BE2C (cell line): ENCODE measurements at regions not wholly inside any gene's neighbourhood (a gene's known extent, or its start where the extent isn't known, plus 50 kb on each side); places are given as distances from the start of the nearest gene placed in this dataset.

Experiments
- DNase-seq: peaks from one replicate; pipeline ENCODE4 v3.0.0-alpha.2; 2020
- H3K27me3 ChIP-seq: fragments of 250-450 bp; sonication (Bioruptor Pico); 2 replicates; pipeline ENCODE4 v1.5.1; 2020; ENCODE audit warnings: mild to moderate bottlenecking
- H3K36me3 ChIP-seq: fragments of 250-450 bp; sonication (Bioruptor Pico); 2 replicates; pipeline ENCODE4 v1.5.1; 2020; ENCODE audit warnings: mild to moderate bottlenecking
- H3K4me1 ChIP-seq: fragments of 250-450 bp; sonication (Bioruptor Pico); 2 replicates; pipeline ENCODE4 v1.5.1; 2020
- H3K4me3 ChIP-seq: 2 replicates; pipeline ENCODE4 v1.5.1; 2011; ENCODE audit warnings: low read depth, low read length
- H3K9me3 ChIP-seq: fragments of 250-450 bp; sonication (Bioruptor Pico); 2 replicates; pipeline ENCODE4 v1.5.1; 2020
- TF ChIP-seq, protein P1 (sequence below): IDR thresholded peaks from 2 replicates; pipeline ENCODE4 v1.5.1; 2012; ENCODE audit warnings: mild to moderate bottlenecking, low read depth, low read length

DNA sequence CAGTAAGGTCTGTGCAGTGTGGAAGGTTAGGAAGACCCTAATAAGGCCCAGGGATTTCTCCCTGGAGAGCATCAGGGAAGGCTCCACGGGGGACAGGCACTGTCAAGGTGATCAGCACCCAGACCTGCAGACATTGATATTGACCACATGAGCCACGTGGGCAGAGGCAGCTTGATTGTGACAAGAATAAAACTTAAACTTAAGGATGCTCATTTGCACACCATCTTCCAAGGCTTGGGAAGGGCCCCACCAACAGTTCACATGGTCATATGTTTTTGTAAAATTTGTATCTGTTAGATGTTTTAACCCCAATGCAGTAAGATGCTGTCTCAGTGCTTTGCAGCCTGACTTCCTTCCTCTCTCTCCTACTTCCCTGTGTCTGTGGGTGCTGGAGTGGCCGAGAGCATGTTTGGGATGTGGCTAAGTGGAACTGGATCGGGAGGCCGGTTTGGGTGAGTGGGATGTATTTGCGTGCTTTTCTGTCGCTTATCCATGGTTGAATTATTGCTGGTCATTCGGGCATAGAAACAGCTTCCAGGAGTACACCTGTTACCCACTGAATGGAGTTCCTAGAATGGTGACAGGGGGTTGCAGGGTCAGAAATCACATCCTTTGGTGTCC is 49.8 kb upstream of the OLIG2 start:
- no peak overlapping the region for H3K4me3 ChIP-seq
- TF ChIP-seq, protein P1, sequence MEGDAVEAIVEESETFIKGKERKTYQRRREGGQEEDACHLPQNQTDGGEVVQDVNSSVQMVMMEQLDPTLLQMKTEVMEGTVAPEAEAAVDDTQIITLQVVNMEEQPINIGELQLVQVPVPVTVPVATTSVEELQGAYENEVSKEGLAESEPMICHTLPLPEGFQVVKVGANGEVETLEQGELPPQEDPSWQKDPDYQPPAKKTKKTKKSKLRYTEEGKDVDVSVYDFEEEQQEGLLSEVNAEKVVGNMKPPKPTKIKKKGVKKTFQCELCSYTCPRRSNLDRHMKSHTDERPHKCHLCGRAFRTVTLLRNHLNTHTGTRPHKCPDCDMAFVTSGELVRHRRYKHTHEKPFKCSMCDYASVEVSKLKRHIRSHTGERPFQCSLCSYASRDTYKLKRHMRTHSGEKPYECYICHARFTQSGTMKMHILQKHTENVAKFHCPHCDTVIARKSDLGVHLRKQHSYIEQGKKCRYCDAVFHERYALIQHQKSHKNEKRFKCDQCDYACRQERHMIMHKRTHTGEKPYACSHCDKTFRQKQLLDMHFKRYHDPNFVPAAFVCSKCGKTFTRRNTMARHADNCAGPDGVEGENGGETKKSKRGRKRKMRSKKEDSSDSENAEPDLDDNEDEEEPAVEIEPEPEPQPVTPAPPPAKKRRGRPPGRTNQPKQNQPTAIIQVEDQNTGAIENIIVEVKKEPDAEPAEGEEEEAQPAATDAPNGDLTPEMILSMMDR: no peak
- H3K9me3 ChIP-seq: no peaks in the 10 kb centered on the region
- no peaks in the 10 kb centered on the region for H3K4me1 ChIP-seq
- H3K36me3 ChIP-seq: no peaks in the 10 kb centered on the region
- DNase-seq: no peak
- peaks cover 67% of the 10 kb centered on the region for H3K27me3 ChIP-seq
